GM19455 (cell line): ENCODE measurements at regions not wholly inside any gene's neighbourhood (a gene's known extent, or its start where the extent isn't known, plus 50 kb on each side); places are given as distances from the start of the nearest gene placed in this dataset.

Experiments used
- ATAC-seq: cut with Tn5 transposase; IDR thresholded peaks from one replicate; pipeline ENCODE4 v1.9.1; 2021; ENCODE audit not compliant: unreplicated experiment

- ATAC-seq, result no peak
Measured at GRCh38 chr13:53807251-53807834, 778.7 kb downstream of the OLFM4 start.

GRCh38 chr13:53821632-53822031, 793.0 kb downstream of the OLFM4 start:
- ATAC-seq, result no peak

- ATAC-seq, result no peak
Measured at GRCh38 chr13:53822136-53822535, 793.5 kb downstream of the OLFM4 start.

- ATAC-seq, result no peak
Measured at GRCh38 chr13:53839461-53839860, 810.8 kb downstream of the OLFM4 start.

- no peak for ATAC-seq
Measured at GRCh38 chr13:53844473-53845146, 816.0 kb downstream of the OLFM4 start.

- no peak for ATAC-seq
Measured at GRCh38 chr13:53847502-53847901, 818.9 kb downstream of the OLFM4 start.

- ATAC-seq, result no peak
Measured at GRCh38 chr13:53848366-53848961, 819.9 kb downstream of the OLFM4 start.

- no peak for ATAC-seq
Measured at GRCh38 chr13:53854321-53854720, 825.7 kb downstream of the OLFM4 start.

GRCh38 chr13:53856573-53857195, 828.1 kb downstream of the OLFM4 start:
- ATAC-seq, result no peak

GRCh38 chr13:53863520-53863919, 834.9 kb downstream of the OLFM4 start:
- no peak for ATAC-seq

GRCh38 chr13:53873558-53873957, 844.9 kb downstream of the OLFM4 start:
- no peak for ATAC-seq

- ATAC-seq, result no peak
Measured at GRCh38 chr13:53878861-53879260, 850.2 kb downstream of the OLFM4 start.

- ATAC-seq, result peak; percentile 50
Measured at GRCh38 chr13:53885997-53886396, 857.4 kb downstream of the OLFM4 start.

GRCh38 chr13:53890696-53891095, 862.1 kb downstream of the OLFM4 start:
- ATAC-seq, result no peak

GRCh38 chr13:53901593-53901992, 873.0 kb downstream of the OLFM4 start:
- no peak for ATAC-seq

- ATAC-seq, result no peak
Measured at GRCh38 chr13:53907891-53908290, 879.3 kb downstream of the OLFM4 start.

GRCh38 chr13:53920916-53921315, 892.3 kb downstream of the OLFM4 start:
- ATAC-seq, result no peak

- no peak for ATAC-seq
Measured at GRCh38 chr13:53921473-53921872, 892.9 kb downstream of the OLFM4 start.

- ATAC-seq, result no peak
Measured at GRCh38 chr13:53941588-53942190, 913.1 kb downstream of the OLFM4 start.

GRCh38 chr13:53946500-53946899, 917.9 kb downstream of the OLFM4 start:
- ATAC-seq, result no peak

- no peak for ATAC-seq
Measured at GRCh38 chr13:53953183-53953582, 924.6 kb downstream of the OLFM4 start.
